GM12878 (cell line): ENCODE measurements at regions not wholly inside any gene's neighbourhood (a gene's known extent, or its start where the extent isn't known, plus 50 kb on each side); places are given as distances from the start of the nearest gene placed in this dataset.

Experiments used
- IKZF1 ChIP-seq: fragments of 450-650 bp; conservative IDR thresholded peaks from 2 replicates; pipeline ENCODE4 v1.6.1; 2017; ENCODE audit warnings: antibody characterized with exemption, mild to moderate bottlenecking
- PAX5 ChIP-seq: IDR thresholded peaks from 2 replicates; pipeline ENCODE4 v1.6.1; 2011; ENCODE audit warnings: low read depth, low read length, borderline replicate concordance
- RAD51 ChIP-seq: fragments of 450-650 bp; IDR thresholded peaks from 2 replicates; pipeline ENCODE4 v1.6.1; 2016; ENCODE audit warnings: moderate library complexity, mild to moderate bottlenecking, inconsistent platforms
- SMARCA5 ChIP-seq: fragments of 450-650 bp; IDR thresholded peaks from 2 replicates; pipeline ENCODE4 v1.6.1; 2017; ENCODE audit warnings: mild to moderate bottlenecking
- TBL1XR1 ChIP-seq: IDR thresholded peaks from 2 replicates; pipeline ENCODE4 v1.6.1; 2012; ENCODE audit warnings: low read depth, low read length, improper control_type of control experiment
- TF ChIP-seq, protein P1 (sequence below), 3 experiments: IDR thresholded peaks in 2 of 3; conservative IDR thresholded peaks in 1 of 3; 2 replicates each; pipeline ENCODE4 v1.5.1; 2011; ENCODE audit warnings: low read depth in 3 of 3, low read length in 3 of 3, mild to moderate bottlenecking in 3 of 3, control low read depth in 2 of 3, moderate library complexity in 2 of 3, inconsistent platforms in 1 of 3, mixed read lengths in 1 of 3; ENCODE audit not compliant: control insufficient read depth in 2 of 3, insufficient read depth in 1 of 3; ENCODE audit errors: extremely low read depth in 1 of 3
- TF ChIP-seq, protein P2 (sequence below): IDR thresholded peaks from 2 replicates; pipeline ENCODE4 v1.6.1; 2011; ENCODE audit warnings: low read depth, low read length, improper control_type of control experiment, borderline replicate concordance

DNA sequence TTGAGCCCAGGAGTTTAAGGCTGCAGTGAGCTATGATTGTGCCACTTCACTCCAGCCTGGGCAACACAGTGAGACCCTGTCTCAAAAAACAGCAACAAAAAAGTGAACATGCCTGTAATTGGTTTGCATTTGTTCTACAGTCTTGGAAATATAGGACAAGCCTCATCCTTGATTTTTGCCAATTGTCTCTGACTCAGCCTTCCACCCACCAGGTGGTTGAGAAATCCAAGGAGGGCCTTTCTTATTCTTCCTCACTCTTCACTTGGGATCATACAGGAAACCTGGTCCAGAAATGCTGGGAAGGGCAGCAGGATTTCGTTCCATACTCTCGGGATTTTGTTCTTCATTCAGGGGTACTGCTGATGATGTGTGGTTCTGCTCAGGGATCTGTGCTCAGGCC is 94.6 kb downstream of the CDC42EP3 start:
- TF ChIP-seq, protein P1, sequence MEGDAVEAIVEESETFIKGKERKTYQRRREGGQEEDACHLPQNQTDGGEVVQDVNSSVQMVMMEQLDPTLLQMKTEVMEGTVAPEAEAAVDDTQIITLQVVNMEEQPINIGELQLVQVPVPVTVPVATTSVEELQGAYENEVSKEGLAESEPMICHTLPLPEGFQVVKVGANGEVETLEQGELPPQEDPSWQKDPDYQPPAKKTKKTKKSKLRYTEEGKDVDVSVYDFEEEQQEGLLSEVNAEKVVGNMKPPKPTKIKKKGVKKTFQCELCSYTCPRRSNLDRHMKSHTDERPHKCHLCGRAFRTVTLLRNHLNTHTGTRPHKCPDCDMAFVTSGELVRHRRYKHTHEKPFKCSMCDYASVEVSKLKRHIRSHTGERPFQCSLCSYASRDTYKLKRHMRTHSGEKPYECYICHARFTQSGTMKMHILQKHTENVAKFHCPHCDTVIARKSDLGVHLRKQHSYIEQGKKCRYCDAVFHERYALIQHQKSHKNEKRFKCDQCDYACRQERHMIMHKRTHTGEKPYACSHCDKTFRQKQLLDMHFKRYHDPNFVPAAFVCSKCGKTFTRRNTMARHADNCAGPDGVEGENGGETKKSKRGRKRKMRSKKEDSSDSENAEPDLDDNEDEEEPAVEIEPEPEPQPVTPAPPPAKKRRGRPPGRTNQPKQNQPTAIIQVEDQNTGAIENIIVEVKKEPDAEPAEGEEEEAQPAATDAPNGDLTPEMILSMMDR (IDR thresholded peaks at IDR 0.05 in 2 of 3, conservative IDR thresholded peaks at IDR 0.05 in 1 of 3; ENCODE audit: control insufficient read depth in 2 of 3, extremely low read depth in 1 of 3, insufficient read depth in 1 of 3, low read depth in 3 of 3, low read length in 3 of 3): no peak
- TF ChIP-seq SMARCA5 (no peak), IKZF1 (no peak), PAX5 (no peak), TBL1XR1 (no peak), RAD51 (no peak)
- TF ChIP-seq, protein P2, sequence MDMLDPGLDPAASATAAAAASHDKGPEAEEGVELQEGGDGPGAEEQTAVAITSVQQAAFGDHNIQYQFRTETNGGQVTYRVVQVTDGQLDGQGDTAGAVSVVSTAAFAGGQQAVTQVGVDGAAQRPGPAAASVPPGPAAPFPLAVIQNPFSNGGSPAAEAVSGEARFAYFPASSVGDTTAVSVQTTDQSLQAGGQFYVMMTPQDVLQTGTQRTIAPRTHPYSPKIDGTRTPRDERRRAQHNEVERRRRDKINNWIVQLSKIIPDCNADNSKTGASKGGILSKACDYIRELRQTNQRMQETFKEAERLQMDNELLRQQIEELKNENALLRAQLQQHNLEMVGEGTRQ: no peak
